ENCODE measurements at regions not wholly inside any gene's neighbourhood (a gene's known extent, or its start where the extent isn't known, plus 50 kb on each side); places are given as distances from the start of the nearest gene placed in this dataset.

- no peak for TF ChIP-seq ZNF281 (CRISPR knock-in tag; IDR thresholded peaks at IDR 0.05)
Observed at GRCh38 chr1:55781944-55782482, 566.8 kb upstream of the USP24 start (continued).

GRCh38 chr1:55781003-55781402 is 565.8 kb upstream of the USP24 start:
- Mint-ChIP-seq H3K27ac (no peak overlapping the region), H3K27me3 (ENCODE audit: low read depth) (no peaks in the 10 kb centered on the region), H3K4me3 (no peak overlapping the region), H3K4me1 (peaks cover 8% of the 10 kb centered on the region), H3K9me3 (peaks cover 28% of the 10 kb centered on the region), H3K36me3 (no peaks in the 10 kb centered on the region)
- DNase-seq (ENCODE audit: low spot score) (no peak), ATAC-seq (no peak)
- CTCF ChIA-PET, result no interaction called here
- TF ChIP-seq ZNF512 (CRISPR knock-in tag; IDR thresholded peaks at IDR 0.05; ENCODE audit: borderline replicate concordance) (no peak), NR2C2 (CRISPR knock-in tag; IDR thresholded peaks at IDR 0.05) (no peak), ERG (CRISPR knock-in tag; IDR thresholded peaks at IDR 0.05) (no peak), ZNF671 (CRISPR knock-in tag; IDR thresholded peaks at IDR 0.05) (no peak), ZNF281 (CRISPR knock-in tag; IDR thresholded peaks at IDR 0.05) (no peak), ZNF425 (CRISPR knock-in tag; conservative IDR thresholded peaks at IDR 0.05) (no peak), KAT7 (CRISPR knock-in tag; IDR thresholded peaks at IDR 0.05; ENCODE audit: borderline replicate concordance) (no peak), CREB1 (CRISPR knock-in tag; IDR thresholded peaks at IDR 0.05) (no peak), OVOL2 (CRISPR knock-in tag; IDR thresholded peaks at IDR 0.05; ENCODE audit: borderline replicate concordance) (no peak), TP53 (CRISPR knock-in tag; IDR thresholded peaks at IDR 0.05) (no peak)
- POLR2A ChIA-PET, result no interaction called here

- H3K4me3 Mint-ChIP-seq, result no peak overlapping the region
- ChIA-PET POLR2A (no interaction called here), CTCF (interaction anchor here (0.5 kb wide), 1 partner anchor 91 kb away, joined by 3 read pairs; no protein-coding TSS in a partner anchor)
Observed at GRCh38 chr1:55777545-55777944, 562.4 kb upstream of the USP24 start.

More at GRCh38 chr1:55777545-55777944, 562.4 kb upstream of the USP24 start:
- Mint-ChIP-seq H3K4me1 (peaks cover 7% of the 10 kb centered on the region), H3K27ac (no peak overlapping the region), H3K9me3 (peaks cover 32% of the 10 kb centered on the region), H3K36me3 (no peaks in the 10 kb centered on the region), H3K27me3 (ENCODE audit: low read depth) (no peaks in the 10 kb centered on the region)
- TF ChIP-seq ATF6 (CRISPR knock-in tag; IDR thresholded peaks at IDR 0.05), result no peak
- no peak for TF ChIP-seq ZSCAN18 (CRISPR knock-in tag; IDR thresholded peaks at IDR 0.05)
- no peak for TF ChIP-seq CREM (CRISPR knock-in tag; IDR thresholded peaks at IDR 0.05)
- TF ChIP-seq ATF3 (CRISPR knock-in tag; conservative IDR thresholded peaks at IDR 0.05), result no peak
- TF ChIP-seq E2F5 (CRISPR knock-in tag; IDR thresholded peaks at IDR 0.05), result no peak
- TF ChIP-seq GABPB1 (CRISPR knock-in tag; IDR thresholded peaks at IDR 0.05), result no peak
- DNase-seq (ENCODE audit: low spot score), result no peak
- no peak for ATAC-seq
